Dedifferentiated amniotic fluid mesenchymal stem cell (primary cell): ENCODE measurements at regions not wholly inside any gene's neighbourhood (a gene's known extent, or its start where the extent isn't known, plus 50 kb on each side); places are given as distances from the start of the nearest gene placed in this dataset.
"Not testable (repeated sequence)": the region's sequence is repeated elsewhere in the genome, so short reads cannot be mapped to it uniquely, and the experiment has no call there.

Experiments used
- DNase-seq: peaks from one replicate; pipeline ENCODE4 v3.0.0-alpha.2; 2016; ENCODE audit errors: extremely low spot score

DNA sequence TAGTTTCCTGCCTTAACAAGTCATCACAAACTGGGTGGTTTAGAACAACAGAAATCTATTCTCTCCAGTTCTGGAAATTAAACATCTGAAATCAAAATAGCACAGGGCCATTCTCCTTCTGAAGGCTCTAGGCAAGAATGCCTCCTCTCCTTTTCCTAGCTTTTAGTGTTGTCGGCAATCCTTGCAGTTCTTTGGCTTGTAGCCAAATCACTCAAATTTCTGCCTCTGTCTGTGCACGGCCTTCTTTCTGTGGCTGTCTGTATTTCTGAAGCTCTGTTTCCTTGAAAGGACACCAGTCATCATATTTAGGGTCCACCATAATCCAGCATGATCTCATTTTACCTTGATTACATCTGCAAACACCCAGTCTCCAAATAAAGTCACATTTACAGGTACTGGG lies 795.5 kb downstream of the METTL15 start:
- DNase-seq: no peak

DNA sequence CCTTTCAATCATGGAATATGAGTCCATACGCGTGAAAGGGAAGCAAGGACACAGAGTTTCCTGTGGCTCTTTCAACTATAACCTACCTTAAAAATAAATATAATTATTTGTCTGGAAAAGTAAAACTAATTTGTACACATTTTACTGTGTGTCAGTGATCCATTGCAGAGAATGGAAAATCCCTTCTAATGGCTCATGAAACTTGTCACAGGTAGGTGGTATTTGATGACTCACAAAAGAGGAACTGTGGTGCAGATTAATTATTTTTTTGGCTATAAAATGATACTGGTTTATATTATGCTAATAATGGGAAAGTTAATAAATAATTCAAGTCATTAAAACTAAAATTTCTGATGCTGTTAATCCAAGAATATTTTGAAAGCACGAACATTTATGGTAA lies 792.2 kb downstream of the METTL15 start:
- DNase-seq: no peak

DNA sequence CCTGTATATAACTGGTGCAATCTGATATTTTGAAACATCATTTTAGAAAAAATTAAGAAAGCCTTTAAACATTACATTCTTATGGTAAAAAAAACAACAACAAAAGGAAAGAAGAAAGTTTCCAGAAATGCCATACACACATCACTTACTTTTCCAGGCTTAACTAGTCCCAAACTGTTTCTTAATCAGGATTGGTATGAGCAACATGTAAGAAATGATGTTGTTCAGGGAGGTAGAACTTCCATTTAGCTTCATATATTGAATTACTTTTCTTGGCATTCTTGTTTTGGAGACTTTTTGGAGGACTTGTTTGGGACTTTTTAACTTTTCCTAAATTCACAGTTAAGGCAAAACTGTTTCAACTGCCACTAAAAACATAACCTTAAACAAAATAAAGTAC lies 791.5 kb downstream of the METTL15 start:
- peak; percentile 49 for DNase-seq

DNA sequence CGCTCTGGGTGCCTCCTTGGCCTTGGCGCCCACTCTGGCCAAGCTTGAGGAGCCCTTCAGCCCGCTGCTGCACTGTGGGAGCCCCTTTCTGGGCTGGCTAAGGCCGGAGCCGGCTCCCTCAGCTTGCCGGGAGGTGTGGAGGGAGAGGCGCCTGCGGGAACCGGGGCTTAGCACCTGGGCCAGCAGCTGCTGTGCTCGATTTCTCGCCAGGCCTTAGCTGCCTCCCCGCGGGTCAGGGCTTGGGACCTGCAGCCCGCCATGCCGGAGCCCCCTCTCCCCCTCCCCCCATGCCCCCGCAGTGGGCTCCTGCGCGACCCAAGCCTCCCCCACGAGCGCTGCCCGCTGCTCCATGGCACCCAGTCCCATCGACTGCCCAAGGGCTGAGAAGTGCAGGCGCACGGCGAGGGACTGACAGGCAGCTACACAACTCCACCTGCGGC lies 782.4 kb downstream of the METTL15 start:
- not testable (repeated sequence) for DNase-seq

GRCh38 chr11:28887681-28888080 lies 779.5 kb downstream of the METTL15 start:
- no peak for DNase-seq

GRCh38 chr11:28879869-28880268 lies 771.7 kb downstream of the METTL15 start:
- no peak for DNase-seq

GRCh38 chr11:28878025-28878424 lies 769.8 kb downstream of the METTL15 start:
- DNase-seq: no peak

DNA sequence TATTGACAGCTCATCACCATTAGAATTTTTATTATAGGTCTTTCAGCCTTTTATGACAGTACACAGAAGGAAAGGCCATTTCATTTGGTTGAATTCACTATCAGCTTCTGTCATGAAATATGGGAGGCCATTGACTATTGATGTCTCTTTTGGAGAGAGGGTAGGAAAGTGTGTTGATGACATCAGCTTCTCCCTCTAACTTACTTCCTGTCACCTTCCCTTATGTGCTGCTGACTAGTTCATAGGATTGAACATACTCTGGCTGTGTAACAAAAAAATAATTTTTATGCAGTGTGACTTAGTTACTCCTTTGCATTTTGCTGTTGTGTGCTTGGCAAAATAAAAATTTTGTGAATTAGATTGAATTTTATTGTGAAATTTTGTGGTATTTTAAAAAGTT lies 769.2 kb downstream of the METTL15 start:
- DNase-seq: no peak

GRCh38 chr11:28874706-28875105 lies 766.5 kb downstream of the METTL15 start:
- no peak for DNase-seq

DNA sequence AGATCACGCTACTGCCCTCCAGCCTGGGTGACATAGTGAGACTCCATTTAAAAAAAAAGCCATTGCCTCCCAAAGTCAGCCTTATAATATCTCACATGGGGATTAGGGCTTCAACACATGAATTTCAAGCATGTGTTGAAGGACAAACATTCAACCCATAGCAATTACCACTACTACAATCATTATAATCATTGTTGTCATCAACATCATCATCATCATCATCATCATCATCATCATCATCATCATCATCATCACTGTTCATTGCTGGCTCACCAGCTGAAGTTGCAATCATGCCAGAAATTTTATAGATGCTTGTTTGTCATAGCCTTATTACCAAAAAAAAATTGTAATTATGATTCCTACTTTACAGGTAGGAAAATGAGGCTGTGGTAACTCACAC lies 762.9 kb downstream of the METTL15 start:
- no peak for DNase-seq

- no peak for DNase-seq
These were observed 755.2 kb downstream of the METTL15 start for GRCh38 chr11:28863422-28863821.

DNA sequence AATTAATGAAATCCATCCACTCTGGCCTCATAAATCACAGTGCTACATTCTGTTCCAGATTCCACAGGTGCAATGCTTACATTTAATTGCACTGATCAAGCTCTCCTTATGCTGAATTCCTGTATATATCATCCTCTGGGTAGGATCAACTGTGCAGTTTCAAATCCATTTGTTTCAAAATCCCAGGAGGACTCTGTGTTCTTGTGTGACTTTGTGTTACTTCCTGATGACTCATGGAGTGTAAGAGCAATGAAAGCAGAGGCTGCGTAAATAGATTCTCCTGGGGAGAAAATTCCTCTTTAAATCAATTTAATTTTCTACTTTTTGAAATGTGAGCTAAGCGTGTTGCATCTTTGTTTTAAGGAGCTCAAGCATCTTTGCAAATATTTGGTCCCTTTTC lies 752.7 kb downstream of the METTL15 start:
- DNase-seq: peak; percentile 60

- no peak for DNase-seq
These were observed 749.9 kb downstream of the METTL15 start for GRCh38 chr11:28858076-28858475.

DNA sequence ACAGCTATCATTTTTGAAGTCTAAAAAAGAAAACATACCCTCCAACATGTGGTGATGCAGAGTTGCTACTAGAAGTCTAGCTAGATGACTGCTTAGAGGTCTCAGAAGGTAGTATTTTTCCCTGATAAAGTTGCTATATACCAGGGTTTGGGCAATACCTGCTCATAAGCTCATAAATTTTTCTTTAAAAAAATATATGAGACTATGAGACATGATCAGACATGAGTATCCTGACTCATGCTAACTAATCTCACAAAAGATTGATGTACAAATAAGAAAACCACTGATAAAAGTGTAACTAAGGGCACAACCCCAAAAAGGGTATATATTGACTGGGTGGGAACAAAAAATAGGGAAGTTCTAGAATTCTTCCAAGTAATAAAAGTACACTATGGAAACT lies 740.9 kb downstream of the METTL15 start:
- no peak for DNase-seq

GRCh38 chr11:28842716-28843115 lies 734.5 kb downstream of the METTL15 start:
- DNase-seq: no peak

DNA sequence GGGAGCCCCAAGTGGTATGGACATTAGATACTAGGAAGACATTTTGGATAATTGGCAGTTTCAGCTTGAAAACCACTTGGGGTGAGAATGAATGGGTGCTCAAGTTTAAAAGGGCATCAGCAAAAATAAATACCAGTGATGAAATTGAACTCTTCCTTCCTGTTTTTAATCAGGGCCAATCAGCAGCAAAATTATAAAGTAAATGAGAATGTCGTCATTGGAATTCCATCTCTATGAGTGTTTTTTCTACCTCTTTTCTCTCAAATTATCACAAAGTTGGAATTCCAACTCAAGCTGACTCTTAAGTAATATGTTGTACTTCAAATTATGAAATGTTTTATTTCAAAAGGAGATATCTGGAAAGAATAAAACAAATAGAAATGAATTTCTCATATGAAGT lies 730.6 kb downstream of the METTL15 start:
- no peak for DNase-seq

GRCh38 chr11:28837599-28837998 lies 729.4 kb downstream of the METTL15 start:
- no peak for DNase-seq

DNA sequence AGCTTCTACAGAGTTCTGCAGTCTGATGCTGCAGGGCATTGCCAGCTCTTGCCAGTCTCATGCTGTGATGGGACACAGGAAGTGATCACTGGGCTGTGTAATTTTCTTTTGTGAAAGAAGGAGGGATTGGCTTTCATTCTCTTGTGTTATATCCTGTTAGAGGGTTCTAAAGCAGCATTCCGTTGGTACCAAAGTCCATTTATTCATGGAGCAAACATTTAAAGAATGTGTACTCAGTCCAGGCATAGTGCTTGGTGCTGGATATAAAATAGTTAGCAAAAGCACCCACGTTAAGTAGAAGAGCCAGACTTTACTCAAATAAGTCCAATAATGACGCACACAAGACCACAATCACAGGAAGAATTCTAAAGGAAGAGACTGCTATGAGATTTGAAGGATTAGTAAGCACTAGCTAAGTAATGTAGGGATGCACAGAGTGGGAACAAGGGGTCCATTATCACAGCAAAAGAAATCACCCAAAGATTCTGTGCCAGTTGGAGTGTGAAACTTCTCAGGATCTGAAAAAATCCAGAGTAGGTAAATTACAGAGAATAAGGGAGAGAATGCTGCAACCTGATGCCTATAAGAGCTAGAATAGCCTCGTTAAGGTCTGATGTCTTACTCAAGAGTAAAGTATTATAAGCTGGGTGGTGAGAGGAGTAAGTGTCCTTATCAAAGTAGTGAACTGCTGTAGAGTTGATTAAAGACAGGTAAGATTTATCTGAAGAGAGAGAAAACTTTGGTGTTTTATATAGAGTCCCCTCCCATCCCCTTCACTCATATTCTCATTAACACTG lies 728.3 kb downstream of the METTL15 start:
- peak; percentile 96 for DNase-seq

GRCh38 chr11:28835790-28836189 lies 727.6 kb downstream of the METTL15 start:
- DNase-seq: no peak

- DNase-seq: no peak
These were observed 727.1 kb downstream of the METTL15 start for GRCh38 chr11:28835317-28835716.

GRCh38 chr11:28834877-28835276 lies 726.7 kb downstream of the METTL15 start:
- DNase-seq: peak; percentile 69

DNA sequence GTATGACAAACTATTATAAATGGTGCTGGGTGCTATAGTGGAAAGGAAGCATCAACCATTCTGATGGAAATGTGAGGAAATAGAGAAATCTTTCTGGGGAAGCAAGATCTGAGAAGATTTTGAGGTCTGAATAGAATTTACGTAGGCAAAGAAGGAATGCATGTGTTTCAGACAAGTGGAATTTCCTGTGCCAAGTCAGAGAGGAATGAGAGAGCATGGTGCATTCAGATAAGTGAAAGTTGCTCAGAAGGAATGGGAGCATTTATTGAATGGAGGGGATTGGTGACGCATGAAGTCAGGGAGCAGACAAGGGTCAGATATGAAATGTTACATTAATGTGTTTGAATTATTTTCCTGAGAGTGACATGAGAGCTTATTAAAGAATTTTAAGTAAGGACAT lies 725.5 kb downstream of the METTL15 start:
- DNase-seq: peak; percentile 91

DNA sequence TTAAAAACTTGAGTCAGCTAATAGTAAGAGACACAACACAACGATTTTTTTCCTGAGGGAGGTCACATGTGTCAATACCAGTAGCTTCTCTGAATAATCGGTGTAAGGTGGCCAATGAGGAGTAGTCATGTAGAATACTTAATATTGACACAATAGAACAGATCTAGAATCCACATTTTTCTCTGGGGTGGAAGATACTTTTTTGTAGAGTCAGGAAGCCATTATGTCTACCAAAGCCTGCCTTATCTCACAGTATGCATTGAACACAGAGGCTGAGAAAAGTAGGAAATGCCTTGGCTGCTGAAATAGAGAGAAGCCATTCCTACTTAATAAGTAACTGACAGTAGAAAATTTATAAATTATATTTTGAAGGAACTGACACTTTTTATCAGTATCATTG lies 725.0 kb downstream of the METTL15 start:
- DNase-seq: no peak

DNA sequence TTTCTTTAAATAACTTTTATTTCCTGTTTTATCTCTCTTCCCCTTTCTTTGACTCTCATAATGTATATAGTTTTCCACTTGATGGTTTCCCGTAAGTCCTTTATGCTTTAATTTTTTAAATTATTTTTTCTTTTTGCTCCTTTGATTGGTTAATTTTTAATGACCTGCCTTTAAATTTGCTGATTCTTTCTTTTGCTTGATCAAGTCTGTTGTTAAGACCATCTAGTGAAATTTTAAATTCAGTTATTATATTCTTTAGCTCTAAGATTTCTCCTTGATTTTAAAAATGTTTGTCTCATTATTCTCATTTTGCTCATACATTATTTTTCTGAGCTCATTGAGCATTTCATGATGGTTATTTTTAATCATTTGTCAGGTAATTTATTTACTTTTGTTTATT lies 718.6 kb downstream of the METTL15 start:
- no peak for DNase-seq
